GM19438 (cell line): ENCODE measurements at regions not wholly inside any gene's neighbourhood (a gene's known extent, or its start where the extent isn't known, plus 50 kb on each side); places are given as distances from the start of the nearest gene placed in this dataset.

ENCODE experiments used
- ATAC-seq: cut with Tn5 transposase; IDR thresholded peaks from one replicate; pipeline ENCODE4 v1.9.1; 2021; ENCODE audit warnings: low read depth; ENCODE audit not compliant: unreplicated experiment

GRCh38 chr11:110807801-110808200 is 95.6 kb upstream of the ARHGAP20 start:
- ATAC-seq = no peak

GRCh38 chr11:110805756-110806155 is 93.5 kb upstream of the ARHGAP20 start:
- no peak for ATAC-seq

GRCh38 chr11:110802162-110802561 is 89.9 kb upstream of the ARHGAP20 start:
- no peak for ATAC-seq

GRCh38 chr11:110801328-110801727 is 89.1 kb upstream of the ARHGAP20 start:
- no peak for ATAC-seq

- no peak for ATAC-seq
Observed at GRCh38 chr11:110798201-110798900, 86.1 kb upstream of the ARHGAP20 start.

GRCh38 chr11:110797453-110797852 is 85.2 kb upstream of the ARHGAP20 start:
- ATAC-seq = no peak

GRCh38 chr11:110795112-110795624 is 82.9 kb upstream of the ARHGAP20 start:
- ATAC-seq = no peak

GRCh38 chr11:110793556-110793955 is 81.3 kb upstream of the ARHGAP20 start:
- ATAC-seq = no peak

GRCh38 chr11:110791621-110792020 is 79.4 kb upstream of the ARHGAP20 start:
- ATAC-seq = no peak

GRCh38 chr11:110787680-110788079 is 75.4 kb upstream of the ARHGAP20 start:
- ATAC-seq = no peak

GRCh38 chr11:110786226-110786902 is 74.1 kb upstream of the ARHGAP20 start:
- ATAC-seq = no peak

- ATAC-seq = no peak
Observed at GRCh38 chr11:110785398-110785797, 73.2 kb upstream of the ARHGAP20 start.

GRCh38 chr11:110782616-110783015 is 70.4 kb upstream of the ARHGAP20 start:
- ATAC-seq = no peak

- ATAC-seq = no peak
Observed at GRCh38 chr11:110779108-110779507, 66.9 kb upstream of the ARHGAP20 start.

GRCh38 chr11:110778343-110778742 is 66.1 kb upstream of the ARHGAP20 start:
- no peak for ATAC-seq

GRCh38 chr11:110777775-110778174 is 65.5 kb upstream of the ARHGAP20 start:
- ATAC-seq = no peak

GRCh38 chr11:110776081-110776480 is 63.8 kb upstream of the ARHGAP20 start:
- no peak for ATAC-seq

GRCh38 chr11:110774138-110775014 is 62.1 kb upstream of the ARHGAP20 start:
- no peak for ATAC-seq

- ATAC-seq = no peak
Observed at GRCh38 chr11:110773442-110773841, 61.2 kb upstream of the ARHGAP20 start.

- no peak for ATAC-seq
Observed at GRCh38 chr11:110772863-110773262, 60.6 kb upstream of the ARHGAP20 start.

GRCh38 chr11:110766316-110766715 is 54.1 kb upstream of the ARHGAP20 start:
- ATAC-seq = no peak
